GM23338 (cell line): ENCODE measurements at regions not wholly inside any gene's neighbourhood (a gene's known extent, or its start where the extent isn't known, plus 50 kb on each side); places are given as distances from the start of the nearest gene placed in this dataset.

Experiments used
- ATAC-seq: fragments of 200-7000 bp; cut with Tn5 transposase; 3 replicates; pipeline ENCODE4 v1.9.1; 2020
- DNase-seq: peaks from one replicate; pipeline ENCODE4 v3.0.0-alpha.2; 2015; ENCODE audit warnings: low spot score
- H2AFZ ChIP-seq: fragments of 200-600 bp; sonication (generic); 2 replicates; pipeline ENCODE4 v1.8.0; 2016; ENCODE audit warnings: antibody characterized with exemption, mild to moderate bottlenecking, moderate library complexity
- H3F3A ChIP-seq: fragments of 200-600 bp; sonication (generic); replicated peaks from 2 replicates; pipeline ENCODE4 v1.8.0; 2017; ENCODE audit warnings: antibody characterized with exemption, mixed run types, low read depth
- H3K27ac ChIP-seq: fragments of 200-600 bp; sonication (generic); 2 replicates; pipeline ENCODE4 v1.6.1; 2016; ENCODE audit warnings: low read depth
- H3K27me3 ChIP-seq: fragments of 200-600 bp; sonication (generic); 2 replicates; pipeline ENCODE4 v1.8.0; 2016; ENCODE audit warnings: mild to moderate bottlenecking, mixed run types, moderate library complexity; ENCODE audit not compliant: insufficient read depth
- H3K36me3 ChIP-seq: fragments of 200-600 bp; sonication (generic); 2 replicates; pipeline ENCODE4 v1.8.0; 2016; ENCODE audit warnings: mild to moderate bottlenecking; ENCODE audit not compliant: insufficient read depth
- H3K4me1 ChIP-seq: fragments of 200-600 bp; sonication (generic); 2 replicates; pipeline ENCODE4 v1.8.0; 2016; ENCODE audit warnings: mild to moderate bottlenecking, moderate library complexity; ENCODE audit not compliant: insufficient read depth
- H3K4me2 ChIP-seq: fragments of 200-600 bp; sonication (generic); 2 replicates; pipeline ENCODE4 v1.7.1; 2017; ENCODE audit warnings: mixed run types
- H3K4me3 ChIP-seq: fragments of 200-600 bp; sonication (generic); 2 replicates; pipeline ENCODE4 v1.6.1; 2016; ENCODE audit warnings: mixed run types
- H3K79me2 ChIP-seq: fragments of 200-600 bp; sonication (generic); replicated peaks from 2 replicates; pipeline ENCODE4 v1.8.0; 2017; ENCODE audit warnings: mild to moderate bottlenecking; ENCODE audit not compliant: insufficient read depth
- H3K9me2 ChIP-seq: fragments of 200-600 bp; sonication (generic); 2 replicates; pipeline ENCODE4 v1.8.0; 2017; ENCODE audit not compliant: insufficient read depth
- H4K20me1 ChIP-seq: fragments of 200-600 bp; sonication (generic); replicated peaks from 2 replicates; pipeline ENCODE4 v1.8.0; 2017; ENCODE audit warnings: mild to moderate bottlenecking; ENCODE audit not compliant: insufficient read depth
- H3K27ac Mint-ChIP-seq: 2 replicates; pipeline ENCODE4 v1.8.0; 2020; ENCODE audit warnings: inconsistent platforms, mild to moderate bottlenecking, moderate library complexity, mixed read lengths
- H3K27me3 Mint-ChIP-seq: 3 replicates; pipeline ENCODE4 v1.8.0; 2022; ENCODE audit warnings: low read depth, mild to moderate bottlenecking, moderate library complexity, mixed read lengths, inconsistent platforms; ENCODE audit not compliant: insufficient read depth, poor library complexity
- H3K36me3 Mint-ChIP-seq: 3 replicates; pipeline ENCODE4 v1.8.0; 2021; ENCODE audit warnings: low read depth, mild to moderate bottlenecking, inconsistent platforms, moderate library complexity, mixed read lengths
- H3K4me1 Mint-ChIP-seq: 3 replicates; pipeline ENCODE4 v1.8.0; 2020; ENCODE audit warnings: mild to moderate bottlenecking, inconsistent platforms, mixed read lengths
- H3K4me3 Mint-ChIP-seq: 3 replicates; pipeline ENCODE4 v1.8.0; 2021; ENCODE audit warnings: moderate library complexity, mild to moderate bottlenecking, inconsistent platforms, mixed read lengths
- H3K9me3 Mint-ChIP-seq: 3 replicates; pipeline ENCODE4 v1.8.0; 2020; ENCODE audit warnings: moderate library complexity, mild to moderate bottlenecking, inconsistent platforms, mixed read lengths
- CREB1 ChIP-seq: fragments of 250-450 bp; sonication (Bioruptor Pico); IDR thresholded peaks from 2 replicates; pipeline ENCODE4 v1.5.0; 2020; ENCODE audit warnings: low read depth, mild to moderate bottlenecking, moderate library complexity
- CTCF ChIP-seq, 2 experiments: fragments of 200-600 bp in 1 of 2; sonication (generic) in 1 of 2; conservative IDR thresholded peaks; 2 replicates each; pipeline versions ENCODE4 v1.5.1 to v1.6.1; 2016 to 2017; ENCODE audit warnings: antibody characterized with exemption in 2 of 2, low read depth in 2 of 2, mild to moderate bottlenecking in 2 of 2, moderate library complexity in 1 of 2
- EZH2 ChIP-seq: fragments of 200-600 bp; sonication (generic); IDR thresholded peaks from one replicate; pipeline ENCODE4 v1.8.0; 2017; ENCODE audit warnings: antibody characterized with exemption, mild to moderate bottlenecking, low read depth; ENCODE audit not compliant: unreplicated experiment
- EZH2phosphoT487 ChIP-seq: fragments of 200-600 bp; sonication (generic); IDR thresholded peaks from one replicate; pipeline ENCODE4 v1.8.1; 2018; ENCODE audit warnings: antibody characterized with exemption; ENCODE audit not compliant: unreplicated experiment
- JUNB ChIP-seq: IDR thresholded peaks from one replicate; pipeline ENCODE4 v1.6.1; 2016; ENCODE audit warnings: antibody characterized with exemption; ENCODE audit not compliant: unreplicated experiment
- NANOG ChIP-seq: IDR thresholded peaks from 2 replicates; pipeline ENCODE4 v1.6.1; 2016; ENCODE audit warnings: antibody characterized with exemption, borderline replicate concordance
- STAT1 ChIP-seq: IDR thresholded peaks from one replicate; pipeline ENCODE4 v1.6.1; 2016; ENCODE audit warnings: antibody characterized with exemption; ENCODE audit not compliant: unreplicated experiment
- ZNF114 ChIP-seq: fragments of 250-450 bp; sonication (Bioruptor Pico); IDR thresholded peaks from 2 replicates; pipeline ENCODE4 v1.5.0; 2020; ENCODE audit warnings: mild to moderate bottlenecking, moderate library complexity
- ZNF331 ChIP-seq: fragments of 250-450 bp; sonication (Bioruptor Pico); IDR thresholded peaks from 2 replicates; pipeline ENCODE4 v1.5.0; 2020; ENCODE audit warnings: low read depth, mild to moderate bottlenecking, moderate library complexity
- ZNF462 ChIP-seq: fragments of 250-450 bp; sonication (Bioruptor Pico); IDR thresholded peaks from 2 replicates; pipeline ENCODE4 v1.5.0; 2020; ENCODE audit warnings: mild to moderate bottlenecking, moderate library complexity
- TF ChIP-seq, protein P1 (sequence below): IDR thresholded peaks from one replicate; pipeline ENCODE4 v1.6.1; 2018; ENCODE audit warnings: antibody characterized with exemption; ENCODE audit not compliant: unreplicated experiment
- TF ChIP-seq, protein P2 (sequence below): IDR thresholded peaks from 2 replicates; pipeline ENCODE4 v1.6.1; 2016; ENCODE audit warnings: antibody characterized with exemption

DNA sequence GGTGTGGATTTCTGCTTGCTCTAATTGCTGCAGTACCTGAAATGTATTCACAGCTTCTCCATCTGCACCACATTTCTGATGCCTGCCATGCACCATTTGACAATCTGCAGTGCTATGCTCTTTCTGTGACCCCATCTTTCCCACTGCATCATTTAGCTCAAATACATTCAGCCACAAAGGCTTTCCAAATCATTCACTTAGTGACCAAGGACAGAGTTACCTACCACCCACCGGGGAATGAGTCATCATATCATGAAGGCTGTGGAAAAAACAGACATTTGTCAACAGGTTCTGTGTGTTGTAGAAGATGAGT lies 465.5 kb upstream of the ATP2B1 start:
- Mint-ChIP-seq H3K27me3 (no peaks in the 10 kb centered on the region), H3K36me3 (no peaks in the 10 kb centered on the region), H3K4me3 (no peak overlapping the region), H3K27ac (no peak overlapping the region), H3K4me1 (no peaks in the 10 kb centered on the region), H3K9me3 (no peaks in the 10 kb centered on the region)
- Histone ChIP-seq H3F3A (no peaks in the 10 kb centered on the region), H3K27me3 (no peaks in the 10 kb centered on the region), H3K27ac (no peak overlapping the region), H3K9me2 (no peaks in the 10 kb centered on the region), H2AFZ (no peak overlapping the region), H3K79me2 (no peaks in the 10 kb centered on the region), H4K20me1 (no peaks in the 10 kb centered on the region), H3K4me2 (no peak overlapping the region), H3K4me1 (no peaks in the 10 kb centered on the region), H3K36me3 (no peaks in the 10 kb centered on the region), H3K4me3 (no peak overlapping the region)
- DNase-seq (no peak), ATAC-seq (no peak)
- TF ChIP-seq CREB1 (CRISPR knock-in tag) (no peak), NANOG (no peak), STAT1 (no peak), CTCF (conservative IDR thresholded peaks at IDR 0.05; ENCODE audit: low read depth in 2 of 2) (no peak), ZNF462 (CRISPR knock-in tag) (no peak), ZNF114 (CRISPR knock-in tag) (no peak), JUNB (no peak), EZH2 (no peak), ZNF331 (no peak), EZH2phosphoT487 (no peak)
- TF ChIP-seq, protein P1, sequence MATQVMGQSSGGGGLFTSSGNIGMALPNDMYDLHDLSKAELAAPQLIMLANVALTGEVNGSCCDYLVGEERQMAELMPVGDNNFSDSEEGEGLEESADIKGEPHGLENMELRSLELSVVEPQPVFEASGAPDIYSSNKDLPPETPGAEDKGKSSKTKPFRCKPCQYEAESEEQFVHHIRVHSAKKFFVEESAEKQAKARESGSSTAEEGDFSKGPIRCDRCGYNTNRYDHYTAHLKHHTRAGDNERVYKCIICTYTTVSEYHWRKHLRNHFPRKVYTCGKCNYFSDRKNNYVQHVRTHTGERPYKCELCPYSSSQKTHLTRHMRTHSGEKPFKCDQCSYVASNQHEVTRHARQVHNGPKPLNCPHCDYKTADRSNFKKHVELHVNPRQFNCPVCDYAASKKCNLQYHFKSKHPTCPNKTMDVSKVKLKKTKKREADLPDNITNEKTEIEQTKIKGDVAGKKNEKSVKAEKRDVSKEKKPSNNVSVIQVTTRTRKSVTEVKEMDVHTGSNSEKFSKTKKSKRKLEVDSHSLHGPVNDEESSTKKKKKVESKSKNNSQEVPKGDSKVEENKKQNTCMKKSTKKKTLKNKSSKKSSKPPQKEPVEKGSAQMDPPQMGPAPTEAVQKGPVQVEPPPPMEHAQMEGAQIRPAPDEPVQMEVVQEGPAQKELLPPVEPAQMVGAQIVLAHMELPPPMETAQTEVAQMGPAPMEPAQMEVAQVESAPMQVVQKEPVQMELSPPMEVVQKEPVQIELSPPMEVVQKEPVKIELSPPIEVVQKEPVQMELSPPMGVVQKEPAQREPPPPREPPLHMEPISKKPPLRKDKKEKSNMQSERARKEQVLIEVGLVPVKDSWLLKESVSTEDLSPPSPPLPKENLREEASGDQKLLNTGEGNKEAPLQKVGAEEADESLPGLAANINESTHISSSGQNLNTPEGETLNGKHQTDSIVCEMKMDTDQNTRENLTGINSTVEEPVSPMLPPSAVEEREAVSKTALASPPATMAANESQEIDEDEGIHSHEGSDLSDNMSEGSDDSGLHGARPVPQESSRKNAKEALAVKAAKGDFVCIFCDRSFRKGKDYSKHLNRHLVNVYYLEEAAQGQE, result no peak
- TF ChIP-seq, protein P2, sequence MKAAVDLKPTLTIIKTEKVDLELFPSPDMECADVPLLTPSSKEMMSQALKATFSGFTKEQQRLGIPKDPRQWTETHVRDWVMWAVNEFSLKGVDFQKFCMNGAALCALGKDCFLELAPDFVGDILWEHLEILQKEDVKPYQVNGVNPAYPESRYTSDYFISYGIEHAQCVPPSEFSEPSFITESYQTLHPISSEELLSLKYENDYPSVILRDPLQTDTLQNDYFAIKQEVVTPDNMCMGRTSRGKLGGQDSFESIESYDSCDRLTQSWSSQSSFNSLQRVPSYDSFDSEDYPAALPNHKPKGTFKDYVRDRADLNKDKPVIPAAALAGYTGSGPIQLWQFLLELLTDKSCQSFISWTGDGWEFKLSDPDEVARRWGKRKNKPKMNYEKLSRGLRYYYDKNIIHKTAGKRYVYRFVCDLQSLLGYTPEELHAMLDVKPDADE, result no peak
